NCI-H187 treated with DMSO at 0.1 percent for 48 hours (cell line): ENCODE measurements at regions not wholly inside any gene's neighbourhood (a gene's known extent, or its start where the extent isn't known, plus 50 kb on each side); places are given as distances from the start of the nearest gene placed in this dataset.

Experiments used
- DNase-seq: peaks from one replicate; lab custom pipeline; 2025; lab: John Stamatoyannopoulos, UW

GRCh38 chr5:54742417-54742891, 224.9 kb downstream of the SNX18 start:
- no peak for DNase-seq

DNA sequence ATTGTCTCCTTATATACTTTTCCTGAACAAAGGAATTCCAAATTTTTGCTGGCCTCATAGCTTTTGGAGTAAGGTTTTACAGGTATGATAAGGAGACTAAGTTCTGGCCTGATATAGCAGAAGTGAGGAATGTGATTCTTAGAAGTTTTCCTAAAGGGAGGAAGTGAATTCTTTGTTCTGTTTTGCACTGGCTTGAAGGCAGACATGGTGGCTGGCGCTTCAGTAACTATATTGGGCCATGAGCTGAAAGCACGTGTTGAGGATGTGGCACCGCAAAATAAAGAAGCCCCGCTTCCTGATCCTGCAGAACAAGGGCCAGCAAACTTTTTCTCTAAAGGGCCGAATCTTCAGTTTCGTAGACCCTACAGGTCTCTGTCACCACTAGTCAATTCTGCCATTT, 224.2 kb downstream of the SNX18 start:
- DNase-seq = no peak

DNA sequence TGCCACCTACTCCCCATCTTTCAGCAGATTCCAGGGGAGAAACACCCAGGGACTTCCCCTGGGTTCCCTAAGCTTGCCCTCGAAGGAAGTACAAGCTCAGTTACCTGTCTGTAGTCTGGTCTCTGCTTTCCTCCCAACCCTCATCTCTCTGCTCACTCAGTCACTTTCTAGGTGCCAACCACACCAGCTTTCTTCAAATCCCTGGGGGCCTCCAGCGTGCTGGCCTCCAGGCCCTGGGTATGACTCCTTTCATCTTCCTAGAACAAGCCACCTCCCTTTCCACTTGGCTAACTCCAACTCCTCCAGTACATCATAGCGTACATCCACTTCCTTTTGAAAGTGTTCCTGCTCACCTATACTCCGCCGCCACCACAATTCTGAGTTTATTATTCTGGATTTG, 222.6 kb downstream of the SNX18 start:
- DNase-seq = no peak

DNA sequence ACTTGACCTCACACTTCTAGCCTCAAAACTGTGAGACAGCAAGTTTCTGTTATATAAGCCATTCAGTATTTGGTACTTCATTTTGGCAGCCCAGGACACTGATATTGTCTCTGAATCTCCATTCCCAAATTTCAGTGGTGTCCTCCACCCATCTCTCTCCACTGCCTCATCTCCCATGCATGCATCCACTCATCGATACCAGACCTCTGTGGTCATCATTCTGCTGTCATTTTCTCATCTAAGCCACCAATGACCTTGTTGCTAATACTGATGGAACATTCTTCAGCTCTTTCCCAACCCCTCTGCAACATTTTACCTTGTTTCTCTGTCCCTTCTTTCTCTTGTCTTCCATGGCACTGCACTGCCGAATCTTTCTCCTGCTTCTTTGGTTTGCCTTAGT, 221.8 kb downstream of the SNX18 start:
- no peak for DNase-seq

DNA sequence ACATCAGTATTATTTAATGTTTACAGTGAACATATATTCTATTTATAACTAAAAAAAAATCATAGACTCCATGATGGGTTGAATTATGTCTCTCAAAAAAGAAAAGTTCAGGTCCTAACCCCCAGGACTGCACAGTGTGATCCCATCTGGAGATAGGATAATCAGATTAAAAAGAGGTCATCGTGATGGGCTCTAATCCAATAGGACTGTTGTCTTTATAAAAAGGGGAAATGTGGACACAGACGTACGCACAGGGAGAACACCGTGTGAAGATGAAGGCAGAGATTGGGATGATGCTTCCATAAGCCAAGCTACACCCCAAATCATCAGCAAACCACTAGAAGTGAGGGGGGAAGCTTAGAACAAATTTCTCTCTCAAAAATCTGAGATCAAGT, 221.4 kb downstream of the SNX18 start:
- no peak for DNase-seq

GRCh38 chr5:54738118-54738972, 220.8 kb downstream of the SNX18 start:
- no peak for DNase-seq

DNA sequence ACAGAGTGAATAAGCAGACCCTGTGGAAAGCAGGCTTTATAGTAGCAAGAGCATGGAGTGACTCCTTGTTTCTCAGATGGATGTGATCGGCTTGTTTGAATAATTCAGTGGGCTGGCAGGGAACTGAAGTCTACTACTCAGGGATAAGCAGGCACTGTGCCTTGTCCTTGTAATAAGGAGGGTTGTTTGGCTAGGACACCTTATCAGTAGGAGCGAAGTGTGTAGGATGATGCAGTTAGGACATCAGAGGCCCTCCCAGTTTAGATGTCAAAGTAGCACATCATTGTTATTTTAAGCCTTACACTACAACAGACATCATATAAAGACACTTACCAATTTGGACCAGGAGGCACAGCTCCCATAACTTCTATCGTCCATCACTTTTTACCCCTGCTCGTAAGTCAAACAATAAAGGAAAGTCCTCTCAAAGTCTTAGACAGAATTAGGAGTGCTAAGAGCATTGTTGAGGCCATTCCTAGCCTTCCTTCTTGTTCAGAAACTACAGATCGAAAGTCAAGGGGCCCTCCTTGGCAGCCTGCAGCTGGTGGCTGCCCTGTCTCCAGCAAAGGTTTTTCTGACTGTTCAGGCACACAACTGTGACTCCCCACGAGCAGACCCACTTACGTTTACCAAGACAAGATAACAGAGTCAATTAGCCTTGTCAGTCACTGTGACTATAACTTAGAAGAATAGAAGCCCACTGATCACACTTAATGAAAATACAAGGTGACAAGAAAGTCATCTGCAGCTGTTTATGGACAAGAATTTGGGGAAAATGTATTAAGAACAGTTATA, 218.6 kb downstream of the SNX18 start:
- no peak for DNase-seq

- DNase-seq = no peak
These were observed 215.5 kb downstream of the SNX18 start for GRCh38 chr5:54733101-54733500.

DNA sequence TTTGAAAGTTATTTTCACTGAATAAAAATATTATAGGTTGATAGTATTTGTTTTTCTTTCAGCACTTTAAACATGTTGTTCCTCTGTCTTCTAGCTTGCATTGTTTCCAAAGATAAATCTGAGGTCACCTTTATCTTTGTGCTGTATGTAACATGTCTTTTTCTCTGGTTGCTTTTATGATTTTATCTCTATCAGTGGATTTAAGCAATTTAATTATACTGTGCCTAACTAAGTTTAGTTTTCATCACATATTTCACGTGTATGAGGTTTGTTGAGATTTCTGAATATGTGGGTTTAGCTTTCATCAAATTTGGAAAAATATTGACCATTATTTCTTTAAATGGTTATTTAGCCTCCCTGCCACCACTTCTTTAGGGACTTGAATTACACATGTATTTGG, 214.5 kb downstream of the SNX18 start:
- DNase-seq = no peak

GRCh38 chr5:54728588-54728915, 211.0 kb downstream of the SNX18 start:
- no peak for DNase-seq

GRCh38 chr5:54727874-54728587, 210.5 kb downstream of the SNX18 start:
- no peak for DNase-seq

DNA sequence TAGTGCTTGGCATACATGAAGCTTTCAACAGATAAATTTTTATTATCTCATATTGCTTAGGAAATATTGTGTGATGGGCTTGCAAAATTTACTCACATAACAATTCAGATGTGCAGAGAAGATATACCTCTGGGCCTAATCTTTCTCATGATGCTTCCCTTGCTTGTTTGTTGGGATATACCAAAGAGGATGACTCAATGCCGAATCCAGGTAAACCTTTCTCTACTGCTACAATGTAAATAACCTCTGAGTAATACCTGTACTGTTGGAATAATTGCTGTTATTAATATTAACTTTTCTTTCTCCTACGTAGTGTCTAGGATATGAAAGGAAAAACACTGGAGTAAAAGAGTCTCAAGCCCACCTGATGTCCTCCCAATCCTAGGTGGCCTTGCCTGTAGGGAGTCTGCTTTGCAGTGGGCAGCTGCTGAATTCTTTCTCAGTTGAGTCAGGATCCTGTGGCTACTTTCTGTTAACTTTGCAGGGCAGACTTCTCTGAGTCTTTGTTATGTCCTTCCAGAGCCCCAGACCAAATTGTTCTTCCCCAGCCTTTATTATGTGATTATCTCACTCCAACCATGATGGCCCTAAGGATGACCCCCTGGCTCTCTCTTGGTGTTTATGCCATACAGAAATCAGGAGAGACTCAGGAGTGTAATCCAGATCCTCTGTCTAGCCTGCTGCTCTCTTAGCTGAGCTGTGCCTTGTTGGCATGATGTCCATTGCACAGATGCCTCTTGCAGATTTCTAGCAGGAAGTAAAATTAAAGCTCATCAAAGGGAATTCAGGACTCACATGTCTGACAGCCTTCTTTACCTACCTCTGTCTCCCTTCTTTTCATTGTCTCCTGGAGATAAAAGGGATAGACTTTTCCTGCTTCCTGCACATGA, 208.1 kb downstream of the SNX18 start:
- no peak for DNase-seq

GRCh38 chr5:54722846-54723433, 205.4 kb downstream of the SNX18 start:
- DNase-seq = no peak

GRCh38 chr5:54721951-54722654, 204.5 kb downstream of the SNX18 start:
- no peak for DNase-seq

DNA sequence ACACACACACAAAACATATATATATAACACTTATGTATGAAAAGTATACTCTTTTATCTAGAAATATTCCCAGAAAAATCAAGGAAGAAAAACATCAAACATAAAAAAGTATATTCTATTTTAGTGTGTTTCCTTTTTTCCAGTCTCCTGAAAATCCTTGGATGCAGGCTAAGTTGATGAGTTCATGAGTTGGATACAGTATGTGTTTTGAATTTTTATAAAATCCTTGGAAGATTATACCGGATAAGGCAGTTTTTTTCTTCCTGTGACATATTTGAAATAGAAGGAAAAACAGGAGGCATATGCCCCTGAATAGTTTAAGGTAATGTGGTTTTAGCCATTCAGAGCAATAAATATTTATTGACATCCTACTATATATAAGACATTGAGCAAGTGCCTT, 203.6 kb downstream of the SNX18 start:
- DNase-seq = no peak

- no peak for DNase-seq
These were observed 202.8 kb downstream of the SNX18 start for GRCh38 chr5:54720341-54720740.

DNA sequence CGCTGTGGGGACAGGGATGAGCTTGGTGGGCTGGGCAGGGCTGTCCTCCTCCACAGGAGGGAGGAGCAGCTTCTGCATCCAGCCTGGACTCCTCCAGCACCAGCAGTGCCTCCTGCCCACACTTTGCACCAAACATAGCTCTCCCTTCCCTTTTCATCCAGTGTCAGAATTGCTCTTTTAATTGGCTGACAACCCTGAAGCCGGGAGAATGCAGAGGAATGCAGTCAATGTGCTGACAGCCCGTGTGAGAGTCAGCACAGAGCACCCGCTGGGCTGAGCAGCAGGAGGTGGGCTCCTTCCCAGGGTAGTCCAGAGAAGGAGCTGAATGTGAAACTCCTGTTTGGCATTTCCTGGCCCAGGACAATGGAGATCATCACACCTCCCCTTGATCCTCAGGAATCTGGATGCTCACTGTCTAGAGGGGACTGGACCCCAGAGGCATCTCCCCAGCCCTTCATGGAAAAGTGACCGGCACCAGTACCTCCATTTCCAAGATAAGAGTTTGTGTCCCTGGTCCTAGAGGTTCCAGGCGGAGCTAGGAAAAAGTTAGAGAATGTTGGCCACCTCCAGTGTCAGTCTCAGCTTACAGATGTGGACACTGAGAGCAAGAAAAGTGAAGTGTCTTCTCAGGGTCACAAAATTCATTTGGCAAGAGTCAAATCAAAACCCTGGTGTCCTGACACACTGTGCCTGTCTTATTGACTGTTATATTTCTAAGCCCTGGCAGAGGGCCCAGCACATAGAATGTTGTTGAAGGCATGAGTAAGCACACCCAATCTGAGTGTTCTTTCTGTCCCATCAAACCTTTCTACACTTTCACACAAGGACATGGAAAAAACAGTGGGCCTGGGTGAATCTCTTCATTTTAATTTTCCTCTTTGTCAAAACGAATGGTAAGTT, 202.1 kb downstream of the SNX18 start:
- no peak for DNase-seq

DNA sequence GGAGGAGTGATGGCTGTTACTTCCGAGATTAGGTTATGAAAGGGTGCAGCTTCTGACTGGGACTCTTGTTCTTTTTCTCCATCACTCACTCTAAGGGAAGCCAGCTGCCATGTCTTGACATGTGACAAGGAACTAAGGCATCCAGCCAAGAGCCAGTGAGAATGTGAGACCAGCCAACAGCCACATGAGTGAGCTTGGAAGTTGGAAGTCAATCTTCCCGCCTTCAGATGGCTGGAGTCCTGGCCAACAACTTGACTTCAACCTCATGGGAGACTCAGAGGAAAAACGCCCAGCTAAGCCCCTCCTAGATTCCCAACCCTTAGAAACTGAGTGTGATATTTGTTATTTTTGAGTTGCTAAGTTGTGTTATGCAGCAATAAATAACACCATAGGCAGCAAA, 201.1 kb downstream of the SNX18 start:
- no peak for DNase-seq

- no peak for DNase-seq
These were observed 200.3 kb downstream of the SNX18 start for GRCh38 chr5:54717870-54718269.

GRCh38 chr5:54717459-54717858, 199.9 kb downstream of the SNX18 start:
- DNase-seq = no peak
